ENCODE measurements at regions not wholly inside any gene's neighbourhood (a gene's known extent, or its start where the extent isn't known, plus 50 kb on each side); places are given as distances from the start of the nearest gene placed in this dataset.

DNA sequence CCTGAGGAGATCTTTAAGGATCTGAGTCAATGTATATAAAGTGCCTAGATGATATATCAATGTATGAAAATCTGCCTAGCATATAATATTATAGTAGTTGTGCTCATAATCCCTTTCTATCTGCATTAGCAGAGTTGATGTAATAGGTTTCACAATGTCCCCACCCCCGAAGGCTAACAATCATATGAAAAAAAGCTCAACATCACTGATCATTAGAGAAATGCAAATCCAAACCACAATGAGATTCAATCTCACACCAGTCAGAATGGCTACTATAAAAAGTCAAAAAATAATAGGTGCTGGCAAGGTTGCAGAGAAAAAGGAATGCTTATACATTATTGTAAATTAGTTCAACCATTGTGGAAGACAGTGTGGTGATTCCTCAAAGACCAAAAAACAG is 147.8 kb upstream of the DPT start:
- POLR2A ChIA-PET: no interaction called here

DNA sequence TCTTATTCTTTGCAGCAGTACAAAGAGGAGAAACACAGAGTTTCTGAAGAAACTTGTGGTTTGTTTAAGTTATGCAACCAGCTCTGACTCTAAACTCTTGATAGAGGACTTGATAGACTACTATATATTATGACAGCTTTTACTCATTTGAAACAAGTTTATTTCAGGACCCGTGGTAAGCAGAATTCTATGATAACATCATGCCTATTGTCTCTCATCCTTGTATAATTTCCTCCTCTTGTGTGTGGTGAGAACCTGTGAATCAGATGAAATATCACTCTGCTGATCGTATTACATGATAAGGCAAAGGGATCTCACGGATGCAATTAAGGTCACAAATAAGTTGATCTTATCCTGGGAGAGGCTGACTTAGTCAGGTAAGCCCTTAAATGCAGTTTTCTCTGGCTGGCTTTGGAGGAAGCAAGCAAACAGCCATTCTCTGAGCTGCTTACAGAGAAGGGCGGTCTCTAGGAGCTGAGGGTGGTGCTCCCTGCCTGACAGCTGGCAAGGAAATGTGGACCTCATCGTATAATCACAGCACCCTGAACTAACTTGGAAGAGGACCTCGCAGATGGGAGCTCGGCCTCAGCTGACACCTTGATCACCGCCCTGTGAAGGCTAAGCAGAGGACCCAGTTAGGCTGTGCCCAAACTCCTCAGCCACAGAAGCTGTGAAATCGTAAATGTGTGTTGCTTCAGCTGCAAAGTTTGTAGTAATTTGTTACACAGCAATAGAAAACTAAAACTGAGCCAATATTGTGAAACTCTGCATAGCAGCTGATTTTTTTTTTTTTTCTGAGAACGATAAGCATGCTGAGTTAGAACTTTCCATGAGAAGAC is 151.1 kb upstream of the DPT start:
- Histone ChIP-seq H3K27me3 (ENCODE audit: control insufficient read depth in 2 of 2, insufficient read depth in 2 of 2, low read length in 2 of 2) (no peaks in the 10 kb centered on the region), H3K4me3 (ENCODE audit: low read length) (no peak overlapping the region), H3K4me1 (ENCODE audit: control insufficient read depth in 2 of 2, insufficient read depth in 2 of 2, low read length in 2 of 2) (no peaks in the 10 kb centered on the region), H3K36me3 (ENCODE audit: control insufficient read depth in 2 of 3, insufficient read depth in 3 of 3, low read length in 3 of 3) (no peaks in the 10 kb centered on the region), H3K27ac (ENCODE audit: low read depth, low read length) (no peak overlapping the region), H3K9me3 (ENCODE audit: control insufficient read depth in 2 of 3, low read length in 3 of 3) (no peaks in the 10 kb centered on the region)
- ChIA-PET CTCF (no interaction called here), POLR2A (no interaction called here)
- Mint-ChIP-seq H3K4me1 (no peaks in the 10 kb centered on the region), H3K36me3 (no peaks in the 10 kb centered on the region), H3K4me3 (no peak overlapping the region), H3K27me3 (peaks cover 0 to 7% (median 0%) of the 10 kb centered on the region in 5 donors), H3K27ac (no peak overlapping the region), H3K9me3 (peaks cover 0 to 10% (median 3%) of the 10 kb centered on the region in 11 donors)
- DNase-seq: no peak
- ATAC-seq: no peak
- intact Hi-C loops (cut with micrococcal nuclease): no loop called here

More for the DNA sequence above, 147.8 kb upstream of the DPT start:
- Mint-ChIP-seq H3K9me3 (peaks cover 0 to 3% (median 0%) of the 10 kb centered on the region in 11 donors), H3K27ac (no peak overlapping the region), H3K27me3 (peaks cover 0 to 4% (median 0%) of the 10 kb centered on the region in 5 donors), H3K36me3 (no peaks in the 10 kb centered on the region), H3K4me1 (no peaks in the 10 kb centered on the region), H3K4me3 (no peak overlapping the region)
- Histone ChIP-seq H3K36me3 (ENCODE audit: control insufficient read depth in 2 of 3, insufficient read depth in 3 of 3, low read length in 3 of 3) (no peaks in the 10 kb centered on the region), H3K27me3 (ENCODE audit: control insufficient read depth in 2 of 2, insufficient read depth in 2 of 2, low read length in 2 of 2) (no peaks in the 10 kb centered on the region), H3K4me3 (ENCODE audit: low read length) (no peak overlapping the region), H3K9me3 (ENCODE audit: control insufficient read depth in 2 of 3, low read length in 3 of 3) (no peaks in the 10 kb centered on the region), H3K27ac (ENCODE audit: low read depth, low read length) (no peak overlapping the region), H3K4me1 (ENCODE audit: control insufficient read depth in 2 of 2, insufficient read depth in 2 of 2, low read length in 2 of 2) (no peaks in the 10 kb centered on the region)
- ATAC-seq (no peak), DNase-seq (no peak)
- CTCF ChIA-PET: no interaction called here
- intact Hi-C loops (cut with micrococcal nuclease): no loop called here

- H3K4me3 Mint-ChIP-seq: no peak overlapping the region
- Histone ChIP-seq H3K36me3 (ENCODE audit: control insufficient read depth in 2 of 3, insufficient read depth in 3 of 3, low read length in 3 of 3) (no peaks in the 10 kb centered on the region), H3K27ac (ENCODE audit: low read depth, low read length) (no peak overlapping the region), H3K4me3 (ENCODE audit: low read length) (no peak overlapping the region), H3K4me1 (ENCODE audit: control insufficient read depth in 2 of 2, insufficient read depth in 2 of 2, low read length in 2 of 2) (no peaks in the 10 kb centered on the region), H3K9me3 (ENCODE audit: control insufficient read depth in 2 of 3, low read length in 3 of 3) (no peaks in the 10 kb centered on the region), H3K27me3 (ENCODE audit: control insufficient read depth in 2 of 2, insufficient read depth in 2 of 2, low read length in 2 of 2) (no peaks in the 10 kb centered on the region)
- H3K9me3 Mint-ChIP-seq: peaks cover 0 to 10% (median 3%) of the 10 kb centered on the region in 11 donors
- ATAC-seq (no peak), DNase-seq (no peak)
- H3K27me3 Mint-ChIP-seq: peaks cover 0 to 10% (median 1%) of the 10 kb centered on the region in 5 donors
- POLR2A ChIA-PET: no interaction called here
- CTCF ChIA-PET: no interaction called here
- no peaks in the 10 kb centered on the region for H3K36me3 Mint-ChIP-seq
- no peaks in the 10 kb centered on the region for H3K4me1 Mint-ChIP-seq
- intact Hi-C loops (cut with micrococcal nuclease): no loop called here
- no peak overlapping the region for H3K27ac Mint-ChIP-seq
Observed at GRCh38 chr1:168881656-168882260, 152.8 kb upstream of the DPT start.

- Histone ChIP-seq H3K36me3 (ENCODE audit: control insufficient read depth in 2 of 3, insufficient read depth in 3 of 3, low read length in 3 of 3) (no peaks in the 10 kb centered on the region), H3K4me3 (ENCODE audit: low read length) (no peak overlapping the region), H3K27me3 (ENCODE audit: control insufficient read depth in 2 of 2, insufficient read depth in 2 of 2, low read length in 2 of 2) (no peaks in the 10 kb centered on the region), H3K9me3 (ENCODE audit: control insufficient read depth in 2 of 3, low read length in 3 of 3) (no peaks in the 10 kb centered on the region), H3K4me1 (ENCODE audit: control insufficient read depth in 2 of 2, insufficient read depth in 2 of 2, low read length in 2 of 2) (no peaks in the 10 kb centered on the region), H3K27ac (ENCODE audit: low read depth, low read length) (no peak overlapping the region)
- Mint-ChIP-seq H3K36me3 (no peaks in the 10 kb centered on the region), H3K4me1 (no peaks in the 10 kb centered on the region), H3K4me3 (no peak overlapping the region), H3K9me3 (peaks cover 0 to 11% (median 3%) of the 10 kb centered on the region in 11 donors), H3K27me3 (peaks cover 8 to 20% (median 9%) of the 10 kb centered on the region in 5 donors), H3K27ac (no peak overlapping the region)
- ChIA-PET CTCF (no interaction called here), POLR2A (no interaction called here)
- no peak for DNase-seq
- no peak for ATAC-seq
- intact Hi-C loops (cut with micrococcal nuclease): no loop called here
Observed at GRCh38 chr1:168887381-168887780, 158.4 kb upstream of the DPT start.

DNA sequence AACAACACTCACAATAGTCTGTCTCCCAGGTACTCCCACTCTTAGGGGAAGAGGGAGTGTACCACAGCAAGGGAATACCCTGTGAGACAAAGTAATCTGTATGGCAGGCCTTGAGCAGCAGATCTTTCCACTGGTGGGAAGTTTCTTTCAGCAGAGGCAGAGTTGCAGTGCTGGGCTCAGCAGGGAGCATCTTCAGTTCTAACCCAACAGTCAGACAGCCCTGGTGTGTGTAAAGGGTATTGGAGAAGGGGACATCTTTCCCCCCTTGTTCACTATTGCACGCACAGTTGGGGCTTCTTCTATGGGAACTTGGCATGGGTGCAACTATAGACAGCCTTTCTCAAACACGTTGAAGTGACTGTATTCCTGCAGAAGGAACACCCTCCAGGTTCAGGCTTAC is 159.4 kb upstream of the DPT start:
- Mint-ChIP-seq H3K4me3 (no peak overlapping the region), H3K4me1 (no peaks in the 10 kb centered on the region), H3K27me3 (peaks cover 7 to 20% (median 14%) of the 10 kb centered on the region in 5 donors), H3K36me3 (no peaks in the 10 kb centered on the region), H3K9me3 (peaks cover 0 to 10% (median 3%) of the 10 kb centered on the region in 11 donors), H3K27ac (no peak overlapping the region)
- no peak for ATAC-seq
- intact Hi-C loops (cut with micrococcal nuclease): no loop called here
- Histone ChIP-seq H3K36me3 (ENCODE audit: control insufficient read depth in 2 of 3, insufficient read depth in 3 of 3, low read length in 3 of 3) (no peaks in the 10 kb centered on the region), H3K27ac (ENCODE audit: low read depth, low read length) (no peak overlapping the region), H3K27me3 (ENCODE audit: control insufficient read depth in 2 of 2, insufficient read depth in 2 of 2, low read length in 2 of 2) (no peaks in the 10 kb centered on the region), H3K4me3 (ENCODE audit: low read length) (no peak overlapping the region), H3K9me3 (ENCODE audit: control insufficient read depth in 2 of 3, low read length in 3 of 3) (no peaks in the 10 kb centered on the region), H3K4me1 (ENCODE audit: control insufficient read depth in 2 of 2, insufficient read depth in 2 of 2, low read length in 2 of 2) (no peaks in the 10 kb centered on the region)
- ChIA-PET CTCF (no interaction called here), POLR2A (no interaction called here)
- no peak for DNase-seq

DNA sequence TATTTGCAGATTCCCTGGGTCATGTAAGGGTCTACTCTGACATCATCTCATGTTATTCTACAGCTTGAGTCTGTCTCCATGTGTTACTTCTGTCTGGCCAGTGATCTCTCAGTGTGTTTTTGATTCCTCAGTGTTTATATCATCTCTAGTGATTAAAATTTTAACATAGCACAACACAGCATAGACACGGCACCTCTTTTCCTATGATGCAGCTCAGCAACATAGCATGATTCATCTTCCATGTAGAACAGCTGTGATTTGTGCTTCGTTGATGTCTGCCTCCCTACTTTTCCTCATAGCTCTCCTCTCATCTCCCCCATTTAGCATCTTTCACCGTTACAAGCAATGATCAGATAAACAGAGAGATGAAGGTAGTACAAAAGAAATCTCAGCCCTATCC is 163.9 kb upstream of the DPT start:
- intact Hi-C loops (cut with micrococcal nuclease): no loop called here
- no peaks in the 10 kb centered on the region for H3K36me3 ChIP-seq (ENCODE audit: control insufficient read depth in 2 of 3, insufficient read depth in 3 of 3, low read length in 3 of 3)
- POLR2A ChIA-PET: no interaction called here
- H3K27me3 Mint-ChIP-seq: peaks cover 22 to 45% (median 32%) of the 10 kb centered on the region in 5 donors
- no peaks in the 10 kb centered on the region for H3K9me3 ChIP-seq (ENCODE audit: control insufficient read depth in 2 of 3, low read length in 3 of 3)
- no peaks in the 10 kb centered on the region for H3K36me3 Mint-ChIP-seq
- H3K4me3 ChIP-seq (ENCODE audit: low read length): no peak overlapping the region
- H3K27me3 ChIP-seq (ENCODE audit: control insufficient read depth in 2 of 2, insufficient read depth in 2 of 2, low read length in 2 of 2): no peaks in the 10 kb centered on the region
- no peak overlapping the region for H3K27ac ChIP-seq (ENCODE audit: low read depth, low read length)
- peaks cover 0 to 3% (median 0%) of the 10 kb centered on the region in 11 donors for H3K9me3 Mint-ChIP-seq
- ATAC-seq (no peak), DNase-seq (no peak)
- CTCF ChIA-PET: no interaction called here
- H3K4me1 Mint-ChIP-seq: no peaks in the 10 kb centered on the region
- no peak overlapping the region for H3K27ac Mint-ChIP-seq
- H3K4me3 Mint-ChIP-seq: no peak overlapping the region
- H3K4me1 ChIP-seq (ENCODE audit: control insufficient read depth in 2 of 2, insufficient read depth in 2 of 2, low read length in 2 of 2): no peaks in the 10 kb centered on the region

DNA sequence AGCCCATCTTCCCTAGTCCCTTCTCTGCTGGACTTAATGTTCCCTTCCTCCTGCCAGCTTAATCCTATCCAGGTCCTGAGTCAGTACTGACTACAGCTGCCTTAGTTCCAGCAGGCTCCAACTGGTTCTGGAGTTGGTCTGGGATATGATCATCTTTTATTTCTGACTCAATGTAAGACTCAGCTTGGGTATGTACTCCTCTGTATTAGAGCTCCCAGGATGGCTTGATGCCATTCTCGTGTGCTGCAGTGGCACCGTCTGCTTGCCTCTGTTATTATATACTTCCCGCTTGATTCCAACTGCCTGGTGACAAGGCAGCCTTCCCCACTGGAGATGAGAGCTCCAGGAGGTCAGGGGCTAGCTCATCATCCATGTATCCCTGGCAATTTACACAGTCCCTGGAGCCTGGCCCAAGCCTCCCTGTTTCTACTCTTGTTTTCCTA is 164.4 kb upstream of the DPT start:
- Histone ChIP-seq H3K9me3 (ENCODE audit: control insufficient read depth in 2 of 3, low read length in 3 of 3) (no peaks in the 10 kb centered on the region), H3K27me3 (ENCODE audit: control insufficient read depth in 2 of 2, insufficient read depth in 2 of 2, low read length in 2 of 2) (no peaks in the 10 kb centered on the region), H3K4me3 (ENCODE audit: low read length) (no peak overlapping the region), H3K4me1 (ENCODE audit: control insufficient read depth in 2 of 2, insufficient read depth in 2 of 2, low read length in 2 of 2) (no peaks in the 10 kb centered on the region), H3K27ac (ENCODE audit: low read depth, low read length) (no peak overlapping the region), H3K36me3 (ENCODE audit: control insufficient read depth in 2 of 3, insufficient read depth in 3 of 3, low read length in 3 of 3) (no peaks in the 10 kb centered on the region)
- peaks cover 0 to 2% (median 0%) of the 10 kb centered on the region in 11 donors for H3K9me3 Mint-ChIP-seq
- POLR2A ChIA-PET: no interaction called here
- CTCF ChIA-PET: no interaction called here
- H3K27ac Mint-ChIP-seq: no peak overlapping the region
- peaks cover 22 to 44% (median 30%) of the 10 kb centered on the region in 5 donors for H3K27me3 Mint-ChIP-seq
- H3K4me3 Mint-ChIP-seq: no peak overlapping the region
- intact Hi-C loops (cut with micrococcal nuclease): no loop called here
- no peaks in the 10 kb centered on the region for H3K4me1 Mint-ChIP-seq
- no peak for ATAC-seq
- no peak for DNase-seq
- H3K36me3 Mint-ChIP-seq: no peaks in the 10 kb centered on the region

Data from naive thymus-derived CD4-positive, alpha-beta T cell (primary cell).